OCI-LY3 (cell line): ENCODE measurements at regions not wholly inside any gene's neighbourhood (a gene's known extent, or its start where the extent isn't known, plus 50 kb on each side); places are given as distances from the start of the nearest gene placed in this dataset.

Source experiments
- EZH2phosphoT487 ChIP-seq: fragments of 200-600 bp; shearing (Covaris generic); IDR thresholded peaks from 2 replicates; pipeline ENCODE4 v1.6.1; 2018; ENCODE audit warnings: antibody characterized with exemption, mixed run types, low read depth
- TF ChIP-seq, protein P1 (sequence below): fragments of 200-600, 300-600 bp; sonication (generic); IDR thresholded peaks from 2 replicates; pipeline ENCODE4 v1.5.1; 2014; ENCODE audit warnings: antibody characterized with exemption, low read length, low read depth

DNA sequence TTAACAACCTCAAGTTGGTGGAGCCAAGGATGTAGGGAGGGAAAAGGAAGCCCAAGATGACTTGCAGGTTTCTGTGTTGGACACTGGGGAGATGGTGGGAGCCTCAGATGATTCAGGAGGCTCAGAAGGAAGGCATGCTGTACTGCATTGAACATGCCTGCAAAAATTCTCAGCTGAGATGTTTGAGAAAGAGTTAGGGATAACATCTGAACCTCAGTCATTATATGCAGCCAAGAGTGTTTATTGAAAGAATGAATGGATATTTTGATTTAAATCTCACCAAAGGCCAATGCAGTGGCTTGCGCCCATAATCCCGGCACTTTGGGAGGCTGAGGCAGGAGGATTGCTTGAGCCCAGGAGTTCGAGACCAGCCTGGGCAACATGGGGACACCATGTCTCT lies 243.0 kb downstream of the MYCN start:
- TF ChIP-seq, protein P1, sequence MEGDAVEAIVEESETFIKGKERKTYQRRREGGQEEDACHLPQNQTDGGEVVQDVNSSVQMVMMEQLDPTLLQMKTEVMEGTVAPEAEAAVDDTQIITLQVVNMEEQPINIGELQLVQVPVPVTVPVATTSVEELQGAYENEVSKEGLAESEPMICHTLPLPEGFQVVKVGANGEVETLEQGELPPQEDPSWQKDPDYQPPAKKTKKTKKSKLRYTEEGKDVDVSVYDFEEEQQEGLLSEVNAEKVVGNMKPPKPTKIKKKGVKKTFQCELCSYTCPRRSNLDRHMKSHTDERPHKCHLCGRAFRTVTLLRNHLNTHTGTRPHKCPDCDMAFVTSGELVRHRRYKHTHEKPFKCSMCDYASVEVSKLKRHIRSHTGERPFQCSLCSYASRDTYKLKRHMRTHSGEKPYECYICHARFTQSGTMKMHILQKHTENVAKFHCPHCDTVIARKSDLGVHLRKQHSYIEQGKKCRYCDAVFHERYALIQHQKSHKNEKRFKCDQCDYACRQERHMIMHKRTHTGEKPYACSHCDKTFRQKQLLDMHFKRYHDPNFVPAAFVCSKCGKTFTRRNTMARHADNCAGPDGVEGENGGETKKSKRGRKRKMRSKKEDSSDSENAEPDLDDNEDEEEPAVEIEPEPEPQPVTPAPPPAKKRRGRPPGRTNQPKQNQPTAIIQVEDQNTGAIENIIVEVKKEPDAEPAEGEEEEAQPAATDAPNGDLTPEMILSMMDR, result no peak
- TF ChIP-seq EZH2phosphoT487, result no peak
